ENCODE measurements at regions not wholly inside any gene's neighbourhood (a gene's known extent, or its start where the extent isn't known, plus 50 kb on each side); places are given as distances from the start of the nearest gene placed in this dataset.

DNA sequence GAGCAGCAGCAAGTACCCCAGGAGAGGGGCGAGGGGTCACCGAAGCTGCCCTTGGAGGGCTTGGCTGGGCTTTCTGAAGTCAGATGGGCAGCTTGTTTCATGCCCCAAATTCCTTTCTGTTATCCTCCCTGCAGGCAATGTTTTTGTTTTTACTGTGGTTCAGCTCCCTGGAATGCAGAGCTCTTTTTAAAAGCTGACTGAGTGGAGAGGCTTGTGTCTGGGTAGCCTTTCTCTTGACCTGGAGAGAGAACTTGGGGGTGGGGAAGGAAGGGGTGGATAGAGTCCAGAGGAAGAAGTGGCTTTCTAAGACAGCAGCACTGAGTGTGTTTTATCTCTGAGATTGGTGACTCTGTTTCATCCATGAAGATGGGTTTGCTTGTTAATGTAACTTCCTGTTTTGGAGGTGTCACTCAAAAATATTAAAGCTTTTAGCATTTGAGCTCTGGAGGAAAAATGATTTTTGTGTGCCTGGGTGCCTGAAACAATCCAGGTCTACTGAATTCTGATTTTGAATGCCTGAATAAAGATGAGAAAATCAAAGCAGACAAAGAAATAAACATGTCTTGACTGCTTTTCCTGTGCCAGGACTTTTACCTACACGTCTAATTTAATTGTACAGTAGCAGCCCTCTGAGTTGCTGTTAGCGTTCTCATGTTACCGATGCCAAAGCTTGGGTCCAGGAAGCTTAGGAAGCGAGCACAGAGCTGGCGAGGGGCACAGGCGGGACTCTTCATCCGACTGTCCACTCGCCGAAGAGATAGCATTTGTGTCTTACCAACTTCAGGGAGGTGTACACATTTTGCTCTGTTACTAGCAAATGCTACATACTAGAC lies 78.2 kb upstream of the EEF1E1 start:
- DNase-seq (ENCODE audit: low read depth in 1 of 2, low spot score in 1 of 2), result no peak
- Histone ChIP-seq H3K4me3 (replicated peaks; ENCODE audit: insufficient read depth, low read length) (no peak overlapping the region), H3K27ac (replicated peaks) (no peak overlapping the region), H3K27me3 (ENCODE audit: insufficient read depth, poor library complexity, severe bottlenecking) (no peaks in the 10 kb centered on the region)
- no peak for TF ChIP-seq SPI1 (IDR thresholded peaks at IDR 0.05; ENCODE audit: borderline replicate concordance, low read depth)
- TF ChIP-seq GABPA (IDR thresholded peaks at IDR 0.05; ENCODE audit: low read depth), result no peak
- TF ChIP-seq, protein P1, sequence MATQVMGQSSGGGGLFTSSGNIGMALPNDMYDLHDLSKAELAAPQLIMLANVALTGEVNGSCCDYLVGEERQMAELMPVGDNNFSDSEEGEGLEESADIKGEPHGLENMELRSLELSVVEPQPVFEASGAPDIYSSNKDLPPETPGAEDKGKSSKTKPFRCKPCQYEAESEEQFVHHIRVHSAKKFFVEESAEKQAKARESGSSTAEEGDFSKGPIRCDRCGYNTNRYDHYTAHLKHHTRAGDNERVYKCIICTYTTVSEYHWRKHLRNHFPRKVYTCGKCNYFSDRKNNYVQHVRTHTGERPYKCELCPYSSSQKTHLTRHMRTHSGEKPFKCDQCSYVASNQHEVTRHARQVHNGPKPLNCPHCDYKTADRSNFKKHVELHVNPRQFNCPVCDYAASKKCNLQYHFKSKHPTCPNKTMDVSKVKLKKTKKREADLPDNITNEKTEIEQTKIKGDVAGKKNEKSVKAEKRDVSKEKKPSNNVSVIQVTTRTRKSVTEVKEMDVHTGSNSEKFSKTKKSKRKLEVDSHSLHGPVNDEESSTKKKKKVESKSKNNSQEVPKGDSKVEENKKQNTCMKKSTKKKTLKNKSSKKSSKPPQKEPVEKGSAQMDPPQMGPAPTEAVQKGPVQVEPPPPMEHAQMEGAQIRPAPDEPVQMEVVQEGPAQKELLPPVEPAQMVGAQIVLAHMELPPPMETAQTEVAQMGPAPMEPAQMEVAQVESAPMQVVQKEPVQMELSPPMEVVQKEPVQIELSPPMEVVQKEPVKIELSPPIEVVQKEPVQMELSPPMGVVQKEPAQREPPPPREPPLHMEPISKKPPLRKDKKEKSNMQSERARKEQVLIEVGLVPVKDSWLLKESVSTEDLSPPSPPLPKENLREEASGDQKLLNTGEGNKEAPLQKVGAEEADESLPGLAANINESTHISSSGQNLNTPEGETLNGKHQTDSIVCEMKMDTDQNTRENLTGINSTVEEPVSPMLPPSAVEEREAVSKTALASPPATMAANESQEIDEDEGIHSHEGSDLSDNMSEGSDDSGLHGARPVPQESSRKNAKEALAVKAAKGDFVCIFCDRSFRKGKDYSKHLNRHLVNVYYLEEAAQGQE (IDR thresholded peaks at IDR 0.05; ENCODE audit: insufficient replicate concordance, low read depth), result no peak
- TF ChIP-seq, protein P2, sequence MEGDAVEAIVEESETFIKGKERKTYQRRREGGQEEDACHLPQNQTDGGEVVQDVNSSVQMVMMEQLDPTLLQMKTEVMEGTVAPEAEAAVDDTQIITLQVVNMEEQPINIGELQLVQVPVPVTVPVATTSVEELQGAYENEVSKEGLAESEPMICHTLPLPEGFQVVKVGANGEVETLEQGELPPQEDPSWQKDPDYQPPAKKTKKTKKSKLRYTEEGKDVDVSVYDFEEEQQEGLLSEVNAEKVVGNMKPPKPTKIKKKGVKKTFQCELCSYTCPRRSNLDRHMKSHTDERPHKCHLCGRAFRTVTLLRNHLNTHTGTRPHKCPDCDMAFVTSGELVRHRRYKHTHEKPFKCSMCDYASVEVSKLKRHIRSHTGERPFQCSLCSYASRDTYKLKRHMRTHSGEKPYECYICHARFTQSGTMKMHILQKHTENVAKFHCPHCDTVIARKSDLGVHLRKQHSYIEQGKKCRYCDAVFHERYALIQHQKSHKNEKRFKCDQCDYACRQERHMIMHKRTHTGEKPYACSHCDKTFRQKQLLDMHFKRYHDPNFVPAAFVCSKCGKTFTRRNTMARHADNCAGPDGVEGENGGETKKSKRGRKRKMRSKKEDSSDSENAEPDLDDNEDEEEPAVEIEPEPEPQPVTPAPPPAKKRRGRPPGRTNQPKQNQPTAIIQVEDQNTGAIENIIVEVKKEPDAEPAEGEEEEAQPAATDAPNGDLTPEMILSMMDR (IDR thresholded peaks at IDR 0.05; ENCODE audit: insufficient read depth, low read length), result no peak
- no peak for TF ChIP-seq POLR2AphosphoS5 (IDR thresholded peaks at IDR 0.05; ENCODE audit: low read depth)

DNA sequence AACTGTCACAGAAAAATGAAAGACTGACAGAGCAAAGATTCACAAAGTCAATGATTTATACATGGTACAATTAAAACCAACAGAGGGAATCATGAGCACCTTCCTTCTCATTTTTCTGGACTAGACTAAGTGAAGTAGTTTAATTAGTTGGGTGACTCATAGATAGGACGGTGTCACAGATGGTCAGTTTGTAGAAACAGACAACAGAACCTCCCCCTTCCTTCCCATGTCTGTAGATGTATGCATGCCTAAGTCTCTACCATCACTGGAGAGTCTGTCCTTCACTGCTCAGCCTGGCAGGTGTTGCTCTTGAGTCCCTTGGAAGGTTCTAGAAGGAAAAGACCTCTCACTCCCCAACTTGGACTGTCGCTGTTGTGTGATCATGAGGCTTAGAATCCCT lies 75.4 kb upstream of the EEF1E1 start:
- Histone ChIP-seq H3K27me3 (ENCODE audit: insufficient read depth, poor library complexity, severe bottlenecking) (no peaks in the 10 kb centered on the region), H3K27ac (replicated peaks) (no peak overlapping the region), H3K4me3 (replicated peaks; ENCODE audit: insufficient read depth, low read length) (no peak overlapping the region)
- no peak for DNase-seq (ENCODE audit: low read depth in 1 of 2, low spot score in 1 of 2)
- TF ChIP-seq POLR2AphosphoS5 (IDR thresholded peaks at IDR 0.05; ENCODE audit: low read depth), result no peak
- TF ChIP-seq SPI1 (IDR thresholded peaks at IDR 0.05; ENCODE audit: borderline replicate concordance, low read depth), result no peak
- no peak for TF ChIP-seq GABPA (IDR thresholded peaks at IDR 0.05; ENCODE audit: low read depth)
- TF ChIP-seq, protein P2 (IDR thresholded peaks at IDR 0.05; ENCODE audit: insufficient read depth, low read length), result no peak

GRCh38 chr6:8175046-8175777 lies 72.9 kb upstream of the EEF1E1 start:
- TF ChIP-seq, protein P2 (IDR thresholded peaks at IDR 0.05; ENCODE audit: insufficient read depth, low read length), result no peak
- TF ChIP-seq GABPA (IDR thresholded peaks at IDR 0.05; ENCODE audit: low read depth), result no peak
- TF ChIP-seq POLR2AphosphoS5 (IDR thresholded peaks at IDR 0.05; ENCODE audit: low read depth), result no peak
- TF ChIP-seq SPI1 (IDR thresholded peaks at IDR 0.05; ENCODE audit: borderline replicate concordance, low read depth), result no peak
- TF ChIP-seq, protein P1 (IDR thresholded peaks at IDR 0.05; ENCODE audit: insufficient replicate concordance, low read depth), result no peak
- Histone ChIP-seq H3K27me3 (ENCODE audit: insufficient read depth, poor library complexity, severe bottlenecking) (no peaks in the 10 kb centered on the region), H3K27ac (replicated peaks) (no peak overlapping the region), H3K4me3 (replicated peaks; ENCODE audit: insufficient read depth, low read length) (no peak overlapping the region)
- no peak for DNase-seq (ENCODE audit: low read depth in 1 of 2, low spot score in 1 of 2)

All from HL-60 (cell line).